Keratinocyte (primary cell): ENCODE measurements at regions not wholly inside any gene's neighbourhood (a gene's known extent, or its start where the extent isn't known, plus 50 kb on each side); places are given as distances from the start of the nearest gene placed in this dataset.

ENCODE experiments used
- DNase-seq: peaks from one replicate; pipeline ENCODE4 v3.0.0-alpha.2; 2011; ENCODE audit warnings: low read depth, missing footprints, low spot score
- FAIRE-seq: peaks from 2 replicates; lab custom pipeline; 2011; peaks lifted over from hg19 to GRCh38; lab: Jason Lieb, UNC
- H2AFZ ChIP-seq: 2 replicates; pipeline ENCODE4 v1.6.0; 2012; ENCODE audit warnings: low read length, control low read depth, inconsistent platforms; ENCODE audit not compliant: control insufficient read depth
- H3K27ac ChIP-seq: 2 replicates; pipeline ENCODE4 v1.5.1; 2011; ENCODE audit warnings: low read length; ENCODE audit not compliant: control insufficient read depth, insufficient read depth
- H3K27me3 ChIP-seq: 3 replicates; pipeline ENCODE4 v1.6.0; 2011; ENCODE audit warnings: low read length; ENCODE audit not compliant: control insufficient read depth, insufficient read depth; ENCODE audit errors: extremely low read depth
- H3K36me3 ChIP-seq, 2 experiments: 2 replicates in 1 of 2; 3 replicates in 1 of 2; pipeline ENCODE4 v1.5.1; 2011; ENCODE audit warnings: low read length in 2 of 2, mild to moderate bottlenecking in 1 of 2; ENCODE audit not compliant: control insufficient read depth in 2 of 2, insufficient read depth in 2 of 2; ENCODE audit errors: extremely low read depth in 1 of 2
- H3K4me1 ChIP-seq: 3 replicates; pipeline ENCODE4 v1.5.1; 2011; ENCODE audit warnings: low read length; ENCODE audit not compliant: control insufficient read depth, insufficient read depth; ENCODE audit errors: extremely low read depth
- H3K4me2 ChIP-seq: 3 replicates; pipeline ENCODE4 v1.6.0; 2011; ENCODE audit warnings: low read depth, low read length; ENCODE audit not compliant: control insufficient read depth, insufficient read depth; ENCODE audit errors: extremely low read depth
- H3K4me3 ChIP-seq, 3 experiments: fragments of 200-600 bp in 1 of 3; sonication (generic) in 1 of 3; 2 replicates in 2 of 3; 3 replicates in 1 of 3; pipeline ENCODE4 v1.5.1; 2011 to 2016; ENCODE audit warnings: low read length in 3 of 3, mild to moderate bottlenecking in 3 of 3, control low read depth in 2 of 3, inconsistent platforms in 1 of 3, low read depth in 1 of 3, mixed read lengths in 1 of 3, mixed run types in 1 of 3, moderate library complexity in 1 of 3; ENCODE audit not compliant: control insufficient read depth in 2 of 3, insufficient read depth in 2 of 3; ENCODE audit errors: extremely low read depth in 1 of 3
- H3K79me2 ChIP-seq: 2 replicates; pipeline ENCODE4 v1.6.0; 2012; ENCODE audit warnings: low read length; ENCODE audit not compliant: control insufficient read depth, insufficient read depth
- H3K9ac ChIP-seq: 3 replicates; pipeline ENCODE4 v1.6.0; 2011; ENCODE audit warnings: low read length; ENCODE audit not compliant: control insufficient read depth, insufficient read depth; ENCODE audit errors: extremely low read depth
- H3K9me1 ChIP-seq: 3 replicates; pipeline ENCODE4 v1.6.0; 2011; ENCODE audit warnings: low read length; ENCODE audit not compliant: control insufficient read depth, insufficient read depth; ENCODE audit errors: extremely low read depth
- H3K9me3 ChIP-seq: 2 replicates; pipeline ENCODE4 v1.5.1; 2012; ENCODE audit warnings: low read depth, low read length; ENCODE audit not compliant: control insufficient read depth
- H4K20me1 ChIP-seq: 3 replicates; pipeline ENCODE4 v1.6.0; 2011; ENCODE audit warnings: low read length; ENCODE audit not compliant: control insufficient read depth, insufficient read depth; ENCODE audit errors: extremely low read depth
- EZH2 ChIP-seq: IDR thresholded peaks from one replicate; pipeline ENCODE4 v1.6.1; 2012; ENCODE audit warnings: inconsistent platforms, mild to moderate bottlenecking, low read length, moderate library complexity
- dilution Hi-C: fragments of 300-500 bp; cut with MboI; formaldehyde crosslinking; loops from one replicate; pipeline ENCODE4 v1.7.0; 2020; ENCODE audit warnings: low sequenced_read_pairs; ENCODE audit not compliant: extremely low pct_ligation_motif_present
- TF ChIP-seq, protein P1 (sequence below), 3 experiments: IDR thresholded peaks in 1 of 3; conservative IDR thresholded peaks in 1 of 3; optimal IDR thresholded peaks in 1 of 3; 2 replicates in 2 of 3; 3 replicates in 1 of 3; pipeline versions ENCODE3 to v1.5.1; 2011; ENCODE audit warnings: low read length in 3 of 3, mild to moderate bottlenecking in 3 of 3, moderate library complexity in 2 of 3, control low read depth in 1 of 3, inconsistent platforms in 1 of 3; ENCODE audit not compliant: insufficient read depth in 2 of 3; ENCODE audit errors: extremely low read depth in 1 of 3

DNA sequence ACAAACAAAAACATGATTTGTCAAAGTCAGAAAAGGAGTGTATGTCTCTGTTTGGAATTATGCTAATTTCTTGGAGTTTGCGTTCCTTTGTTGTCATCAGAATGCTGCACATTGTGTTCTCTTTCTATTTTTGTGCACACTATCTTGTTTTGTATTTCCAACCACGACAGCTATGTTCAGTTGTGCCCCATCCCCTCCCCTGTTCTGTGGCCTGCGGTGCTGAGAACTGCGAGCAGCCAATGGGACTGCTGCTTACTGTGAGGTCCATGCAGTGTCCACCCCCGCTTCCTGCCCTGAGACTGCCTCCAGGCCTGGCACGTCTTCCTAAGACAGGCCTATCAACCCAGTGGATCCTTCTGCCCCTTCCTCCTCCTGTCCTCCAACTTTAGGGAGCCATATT is 76.8 kb downstream of the PALM2AKAP2 start:
- no peak overlapping the region for H3K4me2 ChIP-seq
- no peak overlapping the region for H2AFZ ChIP-seq

DNA sequence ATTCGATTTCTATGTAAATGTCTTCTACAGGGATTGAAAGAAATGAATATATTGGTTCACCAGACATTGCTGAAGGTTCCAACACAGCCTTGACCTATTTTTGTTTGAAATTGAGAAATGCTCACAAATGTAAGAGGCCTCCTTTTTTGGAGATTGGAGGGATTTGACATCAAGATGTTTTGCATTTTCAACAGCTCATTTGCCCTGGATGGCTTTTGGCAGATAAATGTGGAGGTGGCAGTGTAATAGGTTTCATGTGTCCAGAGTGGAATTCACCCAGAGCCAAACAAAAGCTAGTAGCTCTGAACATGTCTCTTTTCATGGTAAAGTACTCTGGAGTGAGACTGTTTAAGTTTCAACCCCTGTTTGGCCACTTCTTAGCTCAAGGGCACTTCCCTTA is 77.3 kb downstream of the PALM2AKAP2 start:
- Histone ChIP-seq H3K4me3 (no peak overlapping the region), H3K9me1 (no peaks in the 10 kb centered on the region), H4K20me1 (no peaks in the 10 kb centered on the region), H3K4me2 (no peak overlapping the region), H3K79me2 (no peaks in the 10 kb centered on the region), H3K9ac (no peak overlapping the region), H3K4me1 (no peaks in the 10 kb centered on the region), H3K27me3 (peaks cover 3% of the 10 kb centered on the region), H3K36me3 (no peaks in the 10 kb centered on the region), H2AFZ (no peak overlapping the region), H3K27ac (no peak overlapping the region), H3K9me3 (no peaks in the 10 kb centered on the region)
- dilution Hi-C loops, result no loop called here
- no peak for TF ChIP-seq EZH2
- TF ChIP-seq, protein P1, sequence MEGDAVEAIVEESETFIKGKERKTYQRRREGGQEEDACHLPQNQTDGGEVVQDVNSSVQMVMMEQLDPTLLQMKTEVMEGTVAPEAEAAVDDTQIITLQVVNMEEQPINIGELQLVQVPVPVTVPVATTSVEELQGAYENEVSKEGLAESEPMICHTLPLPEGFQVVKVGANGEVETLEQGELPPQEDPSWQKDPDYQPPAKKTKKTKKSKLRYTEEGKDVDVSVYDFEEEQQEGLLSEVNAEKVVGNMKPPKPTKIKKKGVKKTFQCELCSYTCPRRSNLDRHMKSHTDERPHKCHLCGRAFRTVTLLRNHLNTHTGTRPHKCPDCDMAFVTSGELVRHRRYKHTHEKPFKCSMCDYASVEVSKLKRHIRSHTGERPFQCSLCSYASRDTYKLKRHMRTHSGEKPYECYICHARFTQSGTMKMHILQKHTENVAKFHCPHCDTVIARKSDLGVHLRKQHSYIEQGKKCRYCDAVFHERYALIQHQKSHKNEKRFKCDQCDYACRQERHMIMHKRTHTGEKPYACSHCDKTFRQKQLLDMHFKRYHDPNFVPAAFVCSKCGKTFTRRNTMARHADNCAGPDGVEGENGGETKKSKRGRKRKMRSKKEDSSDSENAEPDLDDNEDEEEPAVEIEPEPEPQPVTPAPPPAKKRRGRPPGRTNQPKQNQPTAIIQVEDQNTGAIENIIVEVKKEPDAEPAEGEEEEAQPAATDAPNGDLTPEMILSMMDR (optimal IDR thresholded peaks at IDR 0.05 in 1 of 3, IDR thresholded peaks at IDR 0.05 in 1 of 3, conservative IDR thresholded peaks at IDR 0.05 in 1 of 3; ENCODE audit: extremely low read depth in 1 of 3, insufficient read depth in 2 of 3, low read length in 3 of 3), result no peak
- FAIRE-seq, result no peak
- DNase-seq, result no peak

More for the DNA sequence above, 76.8 kb downstream of the PALM2AKAP2 start:
- no peaks in the 10 kb centered on the region for H3K9me1 ChIP-seq
- DNase-seq (no peak), FAIRE-seq (no peak)
- H3K4me1 ChIP-seq, result no peaks in the 10 kb centered on the region
- H3K9me3 ChIP-seq, result no peaks in the 10 kb centered on the region
- no peak overlapping the region for H3K4me3 ChIP-seq
- H3K36me3 ChIP-seq, result no peaks in the 10 kb centered on the region
- H3K27ac ChIP-seq, result no peak overlapping the region
- H3K27me3 ChIP-seq, result peaks cover 3% of the 10 kb centered on the region
- H4K20me1 ChIP-seq, result no peaks in the 10 kb centered on the region
- TF ChIP-seq, protein P1 (optimal IDR thresholded peaks at IDR 0.05 in 1 of 3, IDR thresholded peaks at IDR 0.05 in 1 of 3, conservative IDR thresholded peaks at IDR 0.05 in 1 of 3; ENCODE audit: extremely low read depth in 1 of 3, insufficient read depth in 2 of 3, low read length in 3 of 3), result no peak
- no peak for TF ChIP-seq EZH2
- H3K79me2 ChIP-seq, result no peaks in the 10 kb centered on the region
- H3K9ac ChIP-seq, result no peak overlapping the region
- dilution Hi-C loops, result no loop called here
